HEK293T (cell line): ENCODE measurements at regions not wholly inside any gene's neighbourhood (a gene's known extent, or its start where the extent isn't known, plus 50 kb on each side); places are given as distances from the start of the nearest gene placed in this dataset.

ENCODE experiments used
- CTCF ChIA-PET: fragments of 350-600 bp; formaldehyde crosslinking; extraction: SDS; loops from one replicate; lab custom pipeline; 2021; ENCODE audit warnings: antibody characterized with exemption, inconsistent platforms; lab: Yijun Ruan, JAX
- POLR2A ChIA-PET: fragments of 350-600 bp; formaldehyde crosslinking; extraction: SDS; loops from one replicate; lab custom pipeline; 2020; ENCODE audit warnings: antibody characterized with exemption, inconsistent platforms; lab: Yijun Ruan, JAX
- DNase-seq: peaks from one replicate; pipeline ENCODE4 v3.0.0; 2012; ENCODE audit warnings: mixed read lengths; ENCODE audit errors: extremely low spot score
- ARNT ChIP-seq: fragments of 450-650 bp; IDR thresholded peaks from 2 replicates; pipeline ENCODE4 v1.6.1; 2017; ENCODE audit warnings: mild to moderate bottlenecking
- BHLHE40 ChIP-seq: fragments of 450-650 bp; IDR thresholded peaks from 2 replicates; pipeline ENCODE4 v1.6.1; 2016; ENCODE audit warnings: mild to moderate bottlenecking, moderate library complexity, borderline replicate concordance
- CTBP1 ChIP-seq: fragments of 450-650 bp; IDR thresholded peaks from 2 replicates; pipeline ENCODE4 v1.6.1; 2016; ENCODE audit warnings: borderline replicate concordance
- ELF4 ChIP-seq: fragments of 450-650 bp; IDR thresholded peaks from 2 replicates; pipeline ENCODE4 v1.6.1; 2017; ENCODE audit warnings: antibody characterized with exemption
- FOXA1 ChIP-seq: fragments of 450-650 bp; IDR thresholded peaks from 2 replicates; pipeline ENCODE4 v1.6.1; 2016; ENCODE audit warnings: mild to moderate bottlenecking
- FOXK2 ChIP-seq: fragments of 450-650 bp; IDR thresholded peaks from 2 replicates; pipeline ENCODE4 v1.6.1; 2016; ENCODE audit warnings: mild to moderate bottlenecking
- FOXM1 ChIP-seq: fragments of 450-650 bp; IDR thresholded peaks from 2 replicates; pipeline ENCODE4 v1.6.1; 2017; ENCODE audit warnings: mild to moderate bottlenecking, borderline replicate concordance
- HDGF ChIP-seq: fragments of 450-650 bp; IDR thresholded peaks from 2 replicates; pipeline ENCODE4 v1.6.1; 2017; ENCODE audit warnings: antibody characterized with exemption, borderline replicate concordance
- L3MBTL2 ChIP-seq: fragments of 450-650 bp; conservative IDR thresholded peaks from 2 replicates; pipeline ENCODE4 v1.6.1; 2016; ENCODE audit warnings: mild to moderate bottlenecking
- LEF1 ChIP-seq: fragments of 450-650 bp; IDR thresholded peaks from 2 replicates; pipeline ENCODE4 v1.6.1; 2017; ENCODE audit warnings: mild to moderate bottlenecking, borderline replicate concordance
- NFRKB ChIP-seq: fragments of 450-650 bp; IDR thresholded peaks from 2 replicates; pipeline ENCODE4 v1.6.1; 2016; ENCODE audit warnings: mild to moderate bottlenecking, moderate library complexity
- PKNOX1 ChIP-seq: fragments of 450-650 bp; IDR thresholded peaks from 2 replicates; pipeline ENCODE4 v1.6.1; 2016
- SP1 ChIP-seq: fragments of 450-650 bp; IDR thresholded peaks from 2 replicates; pipeline ENCODE4 v1.6.1; 2017
- SUZ12 ChIP-seq: fragments of 450-650 bp; IDR thresholded peaks from 2 replicates; pipeline ENCODE4 v1.6.1; 2016; ENCODE audit warnings: mild to moderate bottlenecking
- TARDBP ChIP-seq: fragments of 450-650 bp; IDR thresholded peaks from 2 replicates; pipeline ENCODE4 v1.6.1; 2016
- ZNF384 ChIP-seq: fragments of 450-650 bp; IDR thresholded peaks from 2 replicates; pipeline ENCODE4 v1.6.1; 2016

GRCh38 chr2:79453918-79454317 is 58.9 kb upstream of the CTNNA2 start:
- TF ChIP-seq ELF4 (no peak), FOXM1 (no peak), BHLHE40 (no peak)
- peak; percentile 11 for DNase-seq
- CTCF ChIA-PET: no interaction called here
- POLR2A ChIA-PET: no interaction called here

GRCh38 chr2:79452651-79453050 is 60.2 kb upstream of the CTNNA2 start:
- no peak for DNase-seq
- TF ChIP-seq SP1 (no peak), ELF4 (no peak), L3MBTL2 (no peak), CTBP1 (no peak), SUZ12 (no peak), ARNT (no peak), BHLHE40 (no peak), ZNF384 (no peak), NFRKB (no peak), HDGF (no peak), LEF1 (no peak), FOXA1 (no peak), FOXM1 (no peak), TARDBP (no peak), FOXK2 (no peak), PKNOX1 (no peak)
- ChIA-PET POLR2A (no interaction called here), CTCF (no interaction called here)

- TF ChIP-seq SUZ12 (no peak), FOXM1 (no peak), HDGF (no peak), PKNOX1 (no peak), ZNF384 (no peak), SP1 (no peak), CTBP1 (no peak), BHLHE40 (no peak), FOXK2 (no peak), TARDBP (no peak), LEF1 (no peak), NFRKB (no peak), L3MBTL2 (no peak), ARNT (no peak), FOXA1 (no peak), ELF4 (no peak)
- DNase-seq: no peak
- POLR2A ChIA-PET: no interaction called here
- CTCF ChIA-PET: no interaction called here
Observed at GRCh38 chr2:79447463-79447862, 65.4 kb upstream of the CTNNA2 start.

- TF ChIP-seq FOXA1 (no peak), FOXM1 (no peak), PKNOX1 (no peak), HDGF (no peak), ARNT (no peak), SP1 (no peak), ZNF384 (no peak), SUZ12 (no peak), LEF1 (no peak), BHLHE40 (no peak), CTBP1 (no peak), L3MBTL2 (no peak), FOXK2 (no peak), NFRKB (no peak), TARDBP (no peak)
- ChIA-PET CTCF (no interaction called here), POLR2A (no interaction called here)
- DNase-seq: no peak
Observed at GRCh38 chr2:79446313-79446712, 66.5 kb upstream of the CTNNA2 start.

GRCh38 chr2:79437433-79438267 is 75.2 kb upstream of the CTNNA2 start:
- peak; percentile 5 for DNase-seq
- TF ChIP-seq FOXM1: no peak
- TF ChIP-seq BHLHE40: no peak
- no peak for TF ChIP-seq PKNOX1
- TF ChIP-seq ELF4: no peak
- no peak for TF ChIP-seq LEF1
- TF ChIP-seq ARNT: no peak
- no peak for TF ChIP-seq FOXK2

More at GRCh38 chr2:79437433-79438267, 75.2 kb upstream of the CTNNA2 start:
- ChIA-PET CTCF (no interaction called here), POLR2A (interaction anchor here (0.6 kb wide), 1 partner anchor 9 kb away, joined by 3 read pairs; no protein-coding TSS in a partner anchor)
